Endothelial cell of umbilical vein (primary cell): ENCODE measurements at regions not wholly inside any gene's neighbourhood (a gene's known extent, or its start where the extent isn't known, plus 50 kb on each side); places are given as distances from the start of the nearest gene placed in this dataset.

Experiments
- BruUV-seq: library from RNA; stranded (reverse); fragments of 400-500 nt; replicated peaks from 2 replicates; lab custom pipeline; 2021; lab: Mats Ljungman, UMichigan
- CTCF ChIA-PET: fragments of 300-600, 350-600 bp; sonication (Branson Sonifier 250); formaldehyde crosslinking; loops from one replicate; lab custom pipeline; 2021; ENCODE audit warnings: antibody characterized with exemption, inconsistent platforms; lab: Charles Lee
- POLR2A ChIA-PET: fragments of 300-600, 350-600 bp; sonication (Branson Sonifier 250); formaldehyde crosslinking; loops from one replicate; lab custom pipeline; 2021; ENCODE audit warnings: antibody characterized with exemption, inconsistent platforms; lab: Charles Lee
- DNase-seq: peaks from one replicate; pipeline ENCODE4 v3.0.0-alpha.2; 2011; ENCODE audit warnings: low read depth, low spot score
- FAIRE-seq: peaks from 2 replicates; lab custom pipeline; 2011; peaks lifted over from hg19 to GRCh38; lab: Jason Lieb, UNC
- H2AFZ ChIP-seq: 2 replicates; pipeline ENCODE4 v1.6.0; 2012; ENCODE audit warnings: low read depth, low read length, control low read depth, inconsistent platforms
- H3K27ac ChIP-seq: 2 replicates; pipeline ENCODE4 v1.5.1; 2011; ENCODE audit warnings: low read depth, mild to moderate bottlenecking, control low read depth, low read length, moderate library complexity; ENCODE audit not compliant: insufficient read depth
- H3K27me3 ChIP-seq, 2 experiments: 2 replicates each; pipeline versions ENCODE4 v1.6.0 to v1.6.1; 2011; ENCODE audit warnings: low read length in 2 of 2, mixed read lengths in 1 of 2; ENCODE audit not compliant: control insufficient read depth in 2 of 2, insufficient read depth in 2 of 2
- H3K36me3 ChIP-seq, 2 experiments: 2 replicates in 1 of 2; 3 replicates in 1 of 2; pipeline ENCODE4 v1.5.1; 2011; ENCODE audit warnings: low read length in 2 of 2, mild to moderate bottlenecking in 1 of 2, moderate library complexity in 1 of 2; ENCODE audit not compliant: control insufficient read depth in 2 of 2, insufficient read depth in 2 of 2; ENCODE audit errors: extremely low read depth in 1 of 2
- H3K4me1 ChIP-seq: 3 replicates; pipeline ENCODE4 v1.5.1; 2011; ENCODE audit warnings: mild to moderate bottlenecking, low read length; ENCODE audit not compliant: control insufficient read depth, insufficient read depth; ENCODE audit errors: extremely low read depth
- H3K4me2 ChIP-seq: 2 replicates; pipeline ENCODE4 v1.6.1; 2011; ENCODE audit warnings: low read length, control low read depth, mixed read lengths; ENCODE audit not compliant: insufficient read depth
- H3K4me3 ChIP-seq, 3 experiments: fragments of 200-600 bp in 1 of 3; sonication (generic), shearing (Covaris generic) in 1 of 3; replicated peaks in 1 of 3; 2 replicates each; pipeline ENCODE4 v1.5.1; 2011 to 2016; ENCODE audit warnings: control low read depth in 3 of 3, low read length in 3 of 3, mild to moderate bottlenecking in 2 of 3, inconsistent platforms in 1 of 3, low read depth in 1 of 3, moderate library complexity in 1 of 3; ENCODE audit not compliant: insufficient read depth in 1 of 3
- H3K79me2 ChIP-seq: 2 replicates; pipeline ENCODE4 v1.6.0; 2012; ENCODE audit warnings: low read length, inconsistent platforms; ENCODE audit not compliant: control insufficient read depth, insufficient read depth
- H3K9ac ChIP-seq: replicated peaks from 2 replicates; pipeline ENCODE3; 2011; ENCODE audit warnings: low read length, control low read depth; ENCODE audit not compliant: insufficient read depth; ENCODE audit errors: extremely low read depth
- H3K9me1 ChIP-seq: replicated peaks from 3 replicates; pipeline ENCODE4 v1.6.0; 2011; ENCODE audit warnings: mild to moderate bottlenecking, low read length; ENCODE audit not compliant: control insufficient read depth, insufficient read depth; ENCODE audit errors: extremely low read depth
- H3K9me3 ChIP-seq: replicated peaks from 2 replicates; pipeline ENCODE4 v1.5.1; 2012; ENCODE audit warnings: low read length, inconsistent platforms; ENCODE audit not compliant: control insufficient read depth, insufficient read depth
- H4K20me1 ChIP-seq: replicated peaks from 2 replicates; pipeline ENCODE3; 2011; ENCODE audit warnings: mild to moderate bottlenecking, low read length; ENCODE audit not compliant: control insufficient read depth, insufficient read depth; ENCODE audit errors: extremely low read depth
- EZH2 ChIP-seq: IDR thresholded peaks from 2 replicates; pipeline ENCODE4 v1.6.1; 2012; ENCODE audit warnings: borderline replicate concordance, low read depth, mild to moderate bottlenecking, moderate library complexity, low read length, inconsistent platforms; ENCODE audit not compliant: severe bottlenecking
- FOS ChIP-seq: IDR thresholded peaks from 2 replicates; pipeline ENCODE4 v1.6.1; 2011; ENCODE audit warnings: mild to moderate bottlenecking, low read length, moderate library complexity, borderline replicate concordance; ENCODE audit not compliant: insufficient read depth
- GATA2 ChIP-seq: IDR thresholded peaks from 2 replicates; pipeline ENCODE4 v1.7.0; 2011; ENCODE audit warnings: low read depth, mild to moderate bottlenecking, moderate library complexity, mixed read lengths, low read length; ENCODE audit not compliant: insufficient read length, insufficient read depth
- JUN ChIP-seq: IDR thresholded peaks from 2 replicates; pipeline ENCODE4 v1.6.1; 2011; ENCODE audit warnings: borderline replicate concordance, low read depth; ENCODE audit not compliant: insufficient read length, insufficient read depth
- MYC ChIP-seq: IDR thresholded peaks from one replicate; pipeline ENCODE4 v1.6.1; 2011; ENCODE audit warnings: mild to moderate bottlenecking, low read depth, low read length
- POLR2A ChIP-seq: IDR thresholded peaks from 2 replicates; pipeline ENCODE4 v1.6.1; 2012; ENCODE audit warnings: low read depth, mild to moderate bottlenecking, control low read depth, low read length
- POLR2AphosphoS5 ChIP-seq: IDR thresholded peaks from 2 replicates; pipeline ENCODE4 v1.6.1; 2012; ENCODE audit warnings: low read depth, mild to moderate bottlenecking, control low read depth, low read length, moderate library complexity; ENCODE audit not compliant: insufficient read depth
- dilution Hi-C: fragments of 300-500 bp; cut with MboI; formaldehyde crosslinking; loops from one replicate; pipeline ENCODE4 v1.15.0; 2019; ENCODE audit warnings: low sequenced_read_pairs; ENCODE audit not compliant: extremely low pct_ligation_motif_present
- intact Hi-C: fragments of 100-400 bp; cut with micrococcal nuclease; formaldehyde crosslinking; loops from one replicate; pipeline ENCODE4 v1.10.0; 2022
- TF ChIP-seq, protein P1 (sequence below), 2 donors: IDR thresholded peaks; 1 replicate in 1 of 2; 2 replicates in 1 of 2; pipeline ENCODE4 v1.5.1; 2011; ENCODE audit warnings: low read length in 2 of 2, mild to moderate bottlenecking in 2 of 2, moderate library complexity in 2 of 2, control low read depth in 1 of 2, inconsistent platforms in 1 of 2, low read depth in 1 of 2; ENCODE audit not compliant: insufficient read depth in 1 of 2; ENCODE audit errors: extremely low read depth in 1 of 2
- TF ChIP-seq, protein P2 (sequence below): IDR thresholded peaks from 2 replicates; pipeline ENCODE4 v1.6.1; 2011; ENCODE audit not compliant: insufficient read depth, insufficient read length

DNA sequence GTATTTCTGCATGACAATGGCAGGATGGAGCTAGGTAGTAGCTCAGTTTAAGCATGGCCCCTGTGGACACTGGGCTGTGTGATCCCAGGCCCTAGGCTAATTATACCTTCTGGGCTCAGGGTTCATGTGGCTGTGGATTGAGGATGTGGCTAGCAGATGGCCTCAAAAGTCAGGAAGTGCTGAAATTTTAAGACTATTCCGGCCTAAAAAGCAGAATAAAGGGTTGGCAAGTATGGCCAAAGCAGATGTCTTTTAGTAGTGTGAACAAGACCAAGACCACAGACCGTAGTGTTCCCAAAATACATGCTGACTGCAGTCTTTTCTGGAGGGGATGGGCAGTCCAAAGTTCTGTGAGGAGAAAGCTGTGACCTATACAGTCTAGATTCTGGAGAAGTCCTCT, 115.7 kb upstream of the RAG2 start:
- BruUV-seq, result no TSS peak
- ChIA-PET POLR2A (no interaction called here), CTCF (interaction anchor here (1.5 to 2.0 kb wide), 2 partner anchors 11 to 33 kb away, joined by 4 to 6 read pairs; no protein-coding TSS in a partner anchor)
- Histone ChIP-seq H3K9me3 (no peaks in the 10 kb centered on the region), H2AFZ (no peak overlapping the region), H3K4me2 (no peak overlapping the region), H3K27me3 (no peaks in the 10 kb centered on the region), H3K4me1 (no peaks in the 10 kb centered on the region), H3K27ac (no peak overlapping the region), H3K4me3 (no peak overlapping the region), H3K9ac (no peak overlapping the region), H4K20me1 (no peaks in the 10 kb centered on the region), H3K9me1 (no peaks in the 10 kb centered on the region), H3K36me3 (no peaks in the 10 kb centered on the region), H3K79me2 (no peaks in the 10 kb centered on the region)
- intact Hi-C loops (no loop called here), dilution Hi-C loops (no loop called here)
- no peak for DNase-seq
- FAIRE-seq, result no peak
- TF ChIP-seq MYC (no peak), EZH2 (no peak), POLR2AphosphoS5 (no peak), JUN (no peak), POLR2A (no peak), GATA2 (no peak), FOS (no peak)
- TF ChIP-seq, protein P1, sequence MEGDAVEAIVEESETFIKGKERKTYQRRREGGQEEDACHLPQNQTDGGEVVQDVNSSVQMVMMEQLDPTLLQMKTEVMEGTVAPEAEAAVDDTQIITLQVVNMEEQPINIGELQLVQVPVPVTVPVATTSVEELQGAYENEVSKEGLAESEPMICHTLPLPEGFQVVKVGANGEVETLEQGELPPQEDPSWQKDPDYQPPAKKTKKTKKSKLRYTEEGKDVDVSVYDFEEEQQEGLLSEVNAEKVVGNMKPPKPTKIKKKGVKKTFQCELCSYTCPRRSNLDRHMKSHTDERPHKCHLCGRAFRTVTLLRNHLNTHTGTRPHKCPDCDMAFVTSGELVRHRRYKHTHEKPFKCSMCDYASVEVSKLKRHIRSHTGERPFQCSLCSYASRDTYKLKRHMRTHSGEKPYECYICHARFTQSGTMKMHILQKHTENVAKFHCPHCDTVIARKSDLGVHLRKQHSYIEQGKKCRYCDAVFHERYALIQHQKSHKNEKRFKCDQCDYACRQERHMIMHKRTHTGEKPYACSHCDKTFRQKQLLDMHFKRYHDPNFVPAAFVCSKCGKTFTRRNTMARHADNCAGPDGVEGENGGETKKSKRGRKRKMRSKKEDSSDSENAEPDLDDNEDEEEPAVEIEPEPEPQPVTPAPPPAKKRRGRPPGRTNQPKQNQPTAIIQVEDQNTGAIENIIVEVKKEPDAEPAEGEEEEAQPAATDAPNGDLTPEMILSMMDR (IDR thresholded peaks at IDR 0.05; ENCODE audit: extremely low read depth in 1 of 2, insufficient read depth in 1 of 2, low read depth in 1 of 2, low read length in 2 of 2), result no peak
- TF ChIP-seq, protein P2, sequence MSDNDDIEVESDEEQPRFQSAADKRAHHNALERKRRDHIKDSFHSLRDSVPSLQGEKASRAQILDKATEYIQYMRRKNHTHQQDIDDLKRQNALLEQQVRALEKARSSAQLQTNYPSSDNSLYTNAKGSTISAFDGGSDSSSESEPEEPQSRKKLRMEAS, result no peak
